AG09309 (cell line): ENCODE measurements at regions not wholly inside any gene's neighbourhood (a gene's known extent, or its start where the extent isn't known, plus 50 kb on each side); places are given as distances from the start of the nearest gene placed in this dataset.

Source experiments
- DNase-seq: peaks from one replicate; pipeline ENCODE4 v3.0.0-alpha.2; 2010; ENCODE audit warnings: low read depth
- H3K4me3 ChIP-seq: 2 replicates; pipeline ENCODE4 v1.5.1; 2011; ENCODE audit warnings: mild to moderate bottlenecking, low read depth, low read length, moderate library complexity; ENCODE audit not compliant: control insufficient read depth
- TF ChIP-seq, protein P1 (sequence below): IDR thresholded peaks from 2 replicates; pipeline ENCODE4 v1.5.1; 2011; ENCODE audit warnings: mild to moderate bottlenecking, low read depth, low read length, inconsistent platforms; ENCODE audit not compliant: insufficient read depth, control insufficient read depth; ENCODE audit errors: missing control alignments

DNA sequence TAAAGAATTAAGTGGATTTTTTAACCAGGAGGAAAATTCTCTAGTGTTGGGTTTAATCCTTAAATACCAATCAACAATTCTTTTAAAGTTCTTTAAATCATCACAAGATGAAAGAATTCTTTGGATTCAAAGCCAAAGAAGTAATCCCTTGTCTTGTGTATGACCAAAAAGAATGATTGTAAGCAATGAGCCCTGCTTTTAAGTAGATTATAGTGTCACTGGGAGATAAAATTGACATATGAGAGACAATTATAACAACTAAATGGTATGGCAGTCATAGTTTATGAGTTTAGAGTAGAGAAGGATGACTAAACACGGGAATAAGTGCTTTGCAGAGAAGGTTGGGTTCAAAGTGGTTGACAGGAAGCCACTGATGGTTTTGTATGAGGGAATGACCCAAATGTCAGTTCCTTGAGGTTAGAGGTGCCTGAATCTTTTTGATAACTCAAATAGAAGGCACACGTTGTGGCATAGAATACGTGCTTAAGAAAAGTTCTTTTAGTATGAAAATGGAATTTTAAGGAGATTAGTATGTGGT, 199.6 kb upstream of the TCF4 start:
- no peak overlapping the region for H3K4me3 ChIP-seq
- TF ChIP-seq, protein P1, sequence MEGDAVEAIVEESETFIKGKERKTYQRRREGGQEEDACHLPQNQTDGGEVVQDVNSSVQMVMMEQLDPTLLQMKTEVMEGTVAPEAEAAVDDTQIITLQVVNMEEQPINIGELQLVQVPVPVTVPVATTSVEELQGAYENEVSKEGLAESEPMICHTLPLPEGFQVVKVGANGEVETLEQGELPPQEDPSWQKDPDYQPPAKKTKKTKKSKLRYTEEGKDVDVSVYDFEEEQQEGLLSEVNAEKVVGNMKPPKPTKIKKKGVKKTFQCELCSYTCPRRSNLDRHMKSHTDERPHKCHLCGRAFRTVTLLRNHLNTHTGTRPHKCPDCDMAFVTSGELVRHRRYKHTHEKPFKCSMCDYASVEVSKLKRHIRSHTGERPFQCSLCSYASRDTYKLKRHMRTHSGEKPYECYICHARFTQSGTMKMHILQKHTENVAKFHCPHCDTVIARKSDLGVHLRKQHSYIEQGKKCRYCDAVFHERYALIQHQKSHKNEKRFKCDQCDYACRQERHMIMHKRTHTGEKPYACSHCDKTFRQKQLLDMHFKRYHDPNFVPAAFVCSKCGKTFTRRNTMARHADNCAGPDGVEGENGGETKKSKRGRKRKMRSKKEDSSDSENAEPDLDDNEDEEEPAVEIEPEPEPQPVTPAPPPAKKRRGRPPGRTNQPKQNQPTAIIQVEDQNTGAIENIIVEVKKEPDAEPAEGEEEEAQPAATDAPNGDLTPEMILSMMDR: no peak
- no peak for DNase-seq

DNA sequence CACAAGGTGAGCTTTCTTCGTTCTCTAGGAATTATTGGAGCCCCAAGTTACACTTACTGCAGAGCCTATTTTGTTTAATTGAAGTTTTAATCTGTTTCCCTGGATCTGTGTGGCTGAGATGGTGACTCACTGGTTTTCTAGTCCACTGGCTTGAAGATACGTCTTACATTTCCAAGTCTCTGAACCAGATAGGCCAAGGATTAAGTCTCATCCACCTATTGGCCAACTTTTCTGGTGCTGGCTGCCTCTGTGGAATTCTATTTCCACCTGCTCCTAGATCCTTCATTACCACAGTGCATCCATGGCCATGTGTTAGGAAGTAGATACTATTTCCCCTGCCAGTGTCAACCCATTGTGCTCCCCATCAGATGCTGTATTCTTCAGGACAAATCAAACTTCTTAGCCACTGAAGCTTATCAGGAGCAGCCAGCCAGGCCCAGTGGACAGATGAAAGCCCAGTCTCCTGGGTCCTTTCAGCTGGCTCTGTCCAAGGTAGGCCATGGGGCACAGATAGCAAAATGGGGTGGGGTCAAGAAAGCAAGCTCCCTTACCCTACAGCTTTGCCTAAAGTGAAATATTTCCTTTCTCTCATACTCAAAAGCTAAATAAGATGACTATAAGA, 198.8 kb upstream of the TCF4 start:
- TF ChIP-seq, protein P1: no peak
- no peak for DNase-seq
- no peak overlapping the region for H3K4me3 ChIP-seq

DNA sequence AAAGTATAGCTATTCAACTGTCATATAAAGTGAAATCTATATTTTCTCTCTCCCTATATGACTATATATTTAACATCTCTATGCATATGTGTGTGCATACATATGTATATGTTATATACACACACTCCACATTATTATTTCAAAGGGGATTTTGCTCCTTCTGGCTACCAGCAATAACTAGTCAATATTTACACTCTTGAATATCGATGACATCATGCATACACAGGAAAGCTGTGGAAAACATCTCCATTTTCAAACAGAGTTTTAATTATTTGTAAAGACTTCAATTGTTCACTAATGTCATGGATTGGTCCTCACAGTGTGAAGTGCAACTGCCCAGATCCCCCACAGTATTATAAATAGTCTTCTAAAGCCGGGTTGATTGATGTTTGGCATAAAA, 195.9 kb upstream of the TCF4 start:
- TF ChIP-seq, protein P1: no peak
- H3K4me3 ChIP-seq: no peak overlapping the region
- DNase-seq: no peak

DNA sequence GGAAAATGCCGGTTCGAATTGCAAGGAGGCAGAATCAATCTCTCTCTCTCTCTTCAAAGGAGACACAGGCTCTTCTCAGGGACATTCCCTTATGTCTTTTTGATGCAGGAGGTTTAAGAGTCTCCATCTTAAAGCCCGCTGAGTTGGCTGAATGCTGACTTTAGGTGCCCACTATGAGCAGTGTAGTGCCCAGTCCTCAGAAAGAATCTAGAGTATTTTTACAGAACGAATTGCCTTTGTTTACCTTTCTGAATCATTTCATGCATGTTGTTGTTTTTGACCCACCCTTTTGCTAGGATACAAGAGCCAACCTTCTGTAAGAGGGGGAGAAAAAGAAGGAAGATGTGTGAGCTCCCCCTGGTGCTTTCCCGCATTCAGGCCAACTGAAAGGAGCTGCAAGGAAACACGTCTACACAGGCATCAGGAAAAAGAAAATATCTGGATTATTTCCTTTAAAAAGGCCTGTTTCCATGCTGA, 193.5 kb upstream of the TCF4 start:
- no peak for DNase-seq
- no peak overlapping the region for H3K4me3 ChIP-seq
- TF ChIP-seq, protein P1: peak; percentile 80

DNA sequence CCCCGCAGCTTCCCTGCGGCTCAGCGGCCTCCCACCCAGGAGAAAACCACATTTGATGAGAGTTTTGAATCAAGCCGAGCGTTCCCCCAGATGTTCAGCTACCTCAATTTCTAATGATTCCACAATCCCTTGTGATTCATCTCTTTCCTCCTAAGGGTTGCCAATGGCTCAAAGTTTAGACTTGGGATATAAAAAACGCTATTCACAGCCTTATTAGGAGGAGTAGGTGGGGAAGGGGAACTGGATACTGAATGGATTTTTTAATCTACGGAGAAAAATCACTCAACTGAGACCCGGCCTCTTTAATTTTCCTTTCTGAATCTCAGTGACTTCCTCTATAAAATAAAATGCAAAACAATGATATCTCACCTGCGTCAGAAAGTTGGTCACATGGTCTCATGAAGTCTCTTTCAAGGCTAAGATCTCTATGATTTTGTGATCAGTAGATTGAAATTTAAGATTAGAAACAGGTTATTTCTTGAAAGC, 192.6 kb upstream of the TCF4 start:
- DNase-seq: no peak
- TF ChIP-seq, protein P1: no peak
- peak overlapping the region; percentile 73 for H3K4me3 ChIP-seq

DNA sequence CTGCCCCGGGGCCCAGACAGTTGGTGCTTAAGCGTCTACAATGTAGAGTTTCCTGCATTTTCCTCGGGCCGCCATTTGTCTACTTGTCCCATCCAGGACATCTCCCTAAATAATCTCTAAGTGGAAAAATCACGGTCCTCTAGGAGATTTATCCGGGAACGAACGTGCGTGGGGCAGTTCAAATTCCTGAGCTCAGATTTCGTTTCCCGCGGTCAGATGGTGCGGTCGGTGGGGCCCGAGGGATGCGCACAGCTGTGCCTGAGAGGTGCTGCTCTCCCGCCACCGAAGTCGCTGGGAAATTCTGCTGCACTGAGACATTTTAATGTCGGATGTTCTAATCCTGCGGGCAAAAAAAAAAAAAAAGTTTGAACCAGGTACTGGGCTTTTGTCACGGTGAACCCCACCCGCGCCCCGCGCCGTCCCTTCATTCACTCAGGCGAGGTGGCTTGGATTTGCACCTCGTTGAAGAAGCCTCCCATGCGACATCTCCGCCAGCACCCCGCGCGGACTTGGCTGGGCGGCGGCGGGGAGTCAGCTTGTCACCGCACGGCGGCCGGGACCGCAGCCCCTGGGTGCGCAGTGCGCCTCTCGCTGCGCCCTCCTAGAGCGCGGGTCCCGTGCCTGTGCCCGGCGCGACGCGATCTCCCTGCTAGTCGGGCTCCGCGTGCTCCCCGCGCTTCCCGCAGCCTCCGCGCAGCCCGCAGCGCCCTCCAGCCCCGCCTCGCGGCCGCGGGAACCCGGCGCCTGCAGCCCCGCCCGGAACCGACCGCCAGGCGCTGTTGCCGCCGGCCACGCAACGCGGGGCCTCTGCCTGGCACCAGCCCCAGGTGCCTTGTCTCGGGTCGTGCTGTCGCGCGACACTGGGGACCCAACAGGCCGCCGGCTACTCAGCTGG, 191.9 kb upstream of the TCF4 start:
- H3K4me3 ChIP-seq: peak overlapping the region; percentile 73
- TF ChIP-seq, protein P1: no peak
- no peak for DNase-seq
